ENCODE measurements at regions not wholly inside any gene's neighbourhood (a gene's known extent, or its start where the extent isn't known, plus 50 kb on each side); places are given as distances from the start of the nearest gene placed in this dataset.

- H3K4me3 Mint-ChIP-seq: no peak overlapping the region
- no peaks in the 10 kb centered on the region for H3K36me3 Mint-ChIP-seq (ENCODE audit: low read depth)
- H3K27ac Mint-ChIP-seq: no peak overlapping the region
- H3K27me3 Mint-ChIP-seq (ENCODE audit: low read depth, poor library complexity): peaks cover 3% of the 10 kb centered on the region
- no peaks in the 10 kb centered on the region for H3K4me1 Mint-ChIP-seq
- TF ChIP-seq CTCF (IDR thresholded peaks at IDR 0.05): no peak
- H3K9me3 Mint-ChIP-seq: peaks cover 3% of the 10 kb centered on the region
- DNase-seq: no peak
Observed at GRCh38 chr6:122284848-122285247, 114.6 kb upstream of the HSF2 start.

DNA sequence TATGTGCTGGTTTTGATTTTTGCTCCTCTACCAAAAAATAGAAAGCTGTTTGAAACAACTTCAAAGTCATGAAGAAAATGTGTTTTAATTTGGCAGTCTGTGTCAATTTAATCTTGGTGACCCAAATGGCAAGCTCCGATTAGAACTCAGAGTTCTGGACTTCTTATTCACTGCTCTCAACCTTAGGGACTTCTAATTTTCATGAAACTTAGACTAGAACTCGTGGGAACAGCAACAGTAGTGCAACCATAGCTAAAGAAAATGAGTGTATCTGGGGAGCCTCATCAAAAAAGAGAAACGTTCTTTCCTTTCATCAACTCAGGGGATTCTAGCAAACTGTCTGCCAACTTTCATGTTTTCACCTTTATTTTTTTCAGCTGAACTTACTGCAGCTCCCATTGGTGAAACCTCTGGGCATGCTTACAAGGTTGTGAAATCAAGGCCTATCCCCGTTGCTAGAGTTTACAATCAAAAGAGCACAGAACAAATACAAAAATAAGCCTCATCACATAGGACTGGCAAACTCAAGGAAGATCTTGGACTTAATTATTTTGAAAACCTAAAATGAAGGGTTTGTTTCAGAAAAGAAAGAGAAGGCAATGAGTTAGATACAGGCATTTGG is 114.0 kb upstream of the HSF2 start:
- H3K9me3 Mint-ChIP-seq: peaks cover 3% of the 10 kb centered on the region
- no peak overlapping the region for H3K27ac Mint-ChIP-seq
- H3K36me3 Mint-ChIP-seq (ENCODE audit: low read depth): no peaks in the 10 kb centered on the region
- DNase-seq: no peak
- H3K4me3 Mint-ChIP-seq: no peak overlapping the region
- no peak for TF ChIP-seq CTCF (IDR thresholded peaks at IDR 0.05)
- peaks cover 3% of the 10 kb centered on the region for H3K27me3 Mint-ChIP-seq (ENCODE audit: low read depth, poor library complexity)
- H3K4me1 Mint-ChIP-seq: no peaks in the 10 kb centered on the region

GRCh38 chr6:122286512-122286911 is 112.9 kb upstream of the HSF2 start:
- peaks cover 2% of the 10 kb centered on the region for H3K9me3 Mint-ChIP-seq
- no peak for TF ChIP-seq CTCF (IDR thresholded peaks at IDR 0.05)
- H3K27ac Mint-ChIP-seq: no peak overlapping the region
- H3K27me3 Mint-ChIP-seq (ENCODE audit: low read depth, poor library complexity): peaks cover 3% of the 10 kb centered on the region
- DNase-seq: no peak
- no peaks in the 10 kb centered on the region for H3K36me3 Mint-ChIP-seq (ENCODE audit: low read depth)
- no peaks in the 10 kb centered on the region for H3K4me1 Mint-ChIP-seq
- no peak overlapping the region for H3K4me3 Mint-ChIP-seq

GRCh38 chr6:122289762-122290539 is 109.5 kb upstream of the HSF2 start:
- Mint-ChIP-seq H3K27ac (no peak overlapping the region), H3K9me3 (no peaks in the 10 kb centered on the region), H3K27me3 (ENCODE audit: low read depth, poor library complexity) (no peaks in the 10 kb centered on the region), H3K36me3 (ENCODE audit: low read depth) (no peaks in the 10 kb centered on the region), H3K4me3 (no peak overlapping the region), H3K4me1 (no peaks in the 10 kb centered on the region)
- no peak for DNase-seq
- TF ChIP-seq CTCF (IDR thresholded peaks at IDR 0.05): no peak

DNA sequence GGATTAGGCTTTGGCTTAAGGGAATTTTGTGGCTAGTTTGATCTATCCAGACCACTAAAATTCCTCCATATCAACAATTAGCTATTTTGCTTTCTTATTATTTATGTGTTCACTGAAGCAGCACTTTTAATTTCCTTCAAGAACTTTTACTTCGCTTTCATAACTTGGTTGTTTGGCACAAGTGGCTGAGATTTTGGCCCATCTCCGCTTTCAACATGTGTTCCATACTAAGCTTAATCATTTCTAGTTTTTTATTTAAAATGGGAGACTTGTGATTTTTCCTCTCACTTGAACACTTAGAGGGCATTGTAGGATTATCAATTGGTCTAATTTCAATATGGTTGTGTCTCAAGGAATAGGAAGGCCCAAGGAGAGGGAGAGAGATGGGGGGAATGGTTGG is 102.4 kb upstream of the HSF2 start:
- H3K4me1 Mint-ChIP-seq: no peaks in the 10 kb centered on the region
- no peak for TF ChIP-seq CTCF (IDR thresholded peaks at IDR 0.05)
- H3K4me3 Mint-ChIP-seq: no peak overlapping the region
- H3K27ac Mint-ChIP-seq: no peak overlapping the region
- DNase-seq: no peak
- H3K9me3 Mint-ChIP-seq: no peaks in the 10 kb centered on the region
- H3K36me3 Mint-ChIP-seq (ENCODE audit: low read depth): no peaks in the 10 kb centered on the region
- no peaks in the 10 kb centered on the region for H3K27me3 Mint-ChIP-seq (ENCODE audit: low read depth, poor library complexity)

DNA sequence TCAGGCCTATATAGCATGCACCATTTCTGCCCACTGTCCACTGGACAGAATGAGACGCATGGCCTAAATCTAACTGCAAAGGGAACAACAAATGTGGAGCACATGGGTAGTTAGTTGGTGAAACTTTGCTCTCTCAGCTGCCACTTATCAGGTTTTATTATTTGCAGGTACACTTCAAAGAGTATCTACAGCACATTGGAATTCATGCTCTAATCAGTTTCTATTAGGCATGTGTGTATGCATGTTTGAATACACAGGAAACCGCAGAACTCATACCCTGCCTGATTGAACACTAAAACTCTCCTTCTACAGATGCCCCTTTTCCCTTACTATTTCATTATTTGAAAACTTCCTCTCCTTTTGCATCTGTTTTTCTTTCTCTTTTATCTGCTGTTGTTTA is 97.4 kb upstream of the HSF2 start:
- no peak overlapping the region for H3K4me3 Mint-ChIP-seq
- no peaks in the 10 kb centered on the region for H3K27me3 Mint-ChIP-seq (ENCODE audit: low read depth, poor library complexity)
- DNase-seq: no peak
- H3K27ac Mint-ChIP-seq: no peak overlapping the region
- no peak for TF ChIP-seq CTCF (IDR thresholded peaks at IDR 0.05)
- no peaks in the 10 kb centered on the region for H3K4me1 Mint-ChIP-seq
- H3K36me3 Mint-ChIP-seq (ENCODE audit: low read depth): no peaks in the 10 kb centered on the region
- H3K9me3 Mint-ChIP-seq: peaks cover 7% of the 10 kb centered on the region

All from nephron progenitor cell (in vitro differentiated cells).